GM20431 (cell line): ENCODE measurements at regions not wholly inside any gene's neighbourhood (a gene's known extent, or its start where the extent isn't known, plus 50 kb on each side); places are given as distances from the start of the nearest gene placed in this dataset.
"Not testable (repeated sequence)": the region's sequence is repeated elsewhere in the genome, so short reads cannot be mapped to it uniquely, and the experiment has no call there.

ENCODE experiments used
- in situ Hi-C: fragments of 300-500 bp; cut with MseI, MboI; formaldehyde crosslinking; loops from one replicate; pipeline ENCODE4 v1.15.0; 2020; ENCODE audit warnings: low sequenced_read_pairs; ENCODE audit not compliant: unreplicated experiment

DNA sequence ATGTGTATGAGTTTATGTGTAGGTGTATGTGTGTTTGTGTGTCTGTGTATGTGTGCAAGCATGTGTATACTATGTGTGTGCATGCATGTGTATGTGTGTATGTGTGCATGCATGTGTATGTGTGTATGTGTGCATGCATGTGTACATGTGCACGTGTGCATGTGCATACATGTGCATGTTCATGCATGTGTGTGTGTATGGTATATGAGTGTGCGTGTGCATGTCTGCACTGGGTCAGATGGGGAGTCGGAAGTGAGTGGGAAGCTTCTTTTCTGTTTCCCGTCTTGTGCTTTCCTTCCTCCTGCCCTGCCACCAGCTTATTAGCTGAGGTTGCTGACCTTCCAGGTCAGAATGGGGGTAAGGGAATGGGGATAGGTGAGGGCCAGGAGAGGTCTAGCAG is 174.7 kb downstream of the MAP2K4 start:
- in situ Hi-C loops, result no loop called here

GRCh38 chr17:12201294-12201880 is 180.7 kb downstream of the MAP2K4 start:
- in situ Hi-C loops, result no loop called here

DNA sequence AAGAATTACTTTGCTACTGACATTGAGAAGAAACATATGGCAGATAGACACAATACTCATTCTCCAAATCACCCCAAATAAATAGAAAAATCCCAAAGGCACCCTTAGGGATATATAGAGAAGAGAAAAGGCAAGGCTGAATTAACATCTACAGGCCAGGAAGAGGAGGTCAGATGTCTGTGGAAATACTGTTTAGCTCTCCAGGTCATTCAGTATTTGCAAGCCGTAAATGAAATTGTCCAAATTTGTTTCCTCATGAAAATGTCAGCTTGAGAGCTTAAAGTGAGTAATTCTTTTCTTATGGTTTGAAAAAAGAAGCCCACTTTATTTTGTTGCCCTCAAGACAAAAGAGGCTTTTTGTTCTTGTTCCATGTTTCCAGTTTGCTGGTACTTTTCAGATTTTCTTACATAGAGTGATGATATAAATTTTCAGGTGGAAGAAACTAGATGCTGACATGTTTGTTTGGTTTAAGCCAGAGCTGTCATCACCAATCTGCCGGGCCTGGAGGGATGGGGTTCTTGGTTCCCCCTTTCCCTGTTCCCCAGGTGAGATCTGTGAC is 189.0 kb downstream of the MAP2K4 start:
- in situ Hi-C loops, result no loop called here

GRCh38 chr17:12220714-12221439 is 200.2 kb downstream of the MAP2K4 start:
- in situ Hi-C loops, result not testable (repeated sequence)

GRCh38 chr17:12222392-12222791 is 201.7 kb downstream of the MAP2K4 start:
- in situ Hi-C loops, result no loop called here

DNA sequence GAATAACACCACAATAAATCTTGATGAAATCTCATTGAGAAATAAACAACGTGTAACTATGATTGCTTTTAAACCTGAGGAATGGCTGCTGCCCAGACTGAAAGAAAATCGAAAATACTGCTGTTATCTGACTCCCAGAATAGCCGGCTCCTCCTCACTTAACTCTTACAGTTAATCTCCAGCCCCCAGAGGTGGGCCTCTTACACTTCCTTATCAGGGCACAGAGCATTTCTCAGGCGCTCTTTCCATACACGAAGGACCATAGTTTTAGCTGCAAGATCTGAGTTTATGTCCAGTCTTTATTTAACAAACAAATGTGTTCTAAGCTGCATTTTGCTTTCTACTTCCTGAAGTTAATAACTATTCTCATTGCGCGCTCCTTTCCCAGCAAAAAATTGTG is 206.9 kb downstream of the MAP2K4 start:
- in situ Hi-C loops, result loop anchor here (25.0 kb wide), 1 partner anchor 110 kb away; no protein-coding TSS in a partner anchor

- in situ Hi-C loops, result loop anchor here (25.0 kb wide), 1 partner anchor 108 kb away; no protein-coding TSS in a partner anchor
Observed at GRCh38 chr17:12229335-12229734, 208.7 kb downstream of the MAP2K4 start.

DNA sequence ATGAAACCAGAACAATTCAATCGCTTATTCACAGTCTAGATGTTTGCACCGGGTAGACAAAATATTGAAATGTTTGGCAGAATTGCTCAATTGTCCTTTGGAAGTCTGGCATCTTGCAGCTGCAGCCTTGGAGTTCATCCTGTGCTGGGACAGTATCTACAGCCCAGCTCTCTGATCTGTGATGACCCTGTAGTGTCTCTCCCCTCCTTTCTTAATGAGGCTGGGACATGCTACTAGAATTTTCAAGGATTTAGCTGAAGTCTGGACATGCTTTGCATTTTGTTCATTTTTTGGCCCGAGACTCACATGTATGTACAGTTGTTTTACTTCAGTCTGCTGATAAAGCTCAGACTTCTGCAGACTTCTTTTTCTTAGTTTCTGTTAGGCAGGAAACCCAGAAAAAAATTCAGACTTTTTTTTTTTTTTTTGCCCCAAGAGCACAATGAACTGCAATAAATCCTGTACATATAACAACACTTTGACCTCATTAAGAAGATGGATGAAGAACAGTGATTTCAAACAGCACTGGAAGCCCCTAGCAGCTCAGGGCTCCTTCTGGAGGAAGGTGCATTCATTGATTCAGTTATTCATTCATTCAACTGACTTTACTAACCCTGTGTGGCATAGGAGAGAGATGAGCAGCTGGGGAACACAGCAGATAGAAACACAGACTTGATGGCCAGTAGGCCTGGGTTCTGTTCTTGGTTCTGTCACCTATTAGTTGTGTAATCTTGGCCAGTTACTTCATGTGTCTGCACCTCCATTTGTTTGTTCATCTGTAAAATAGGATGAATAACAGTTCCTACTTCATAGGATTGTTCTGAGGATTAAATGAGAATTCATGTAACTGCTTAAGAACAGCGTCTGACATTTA is 210.0 kb downstream of the MAP2K4 start:
- in situ Hi-C loops, result loop anchor here (25.0 kb wide), 1 partner anchor 107 kb away; no protein-coding TSS in a partner anchor

GRCh38 chr17:12231355-12231682 is 210.6 kb downstream of the MAP2K4 start:
- in situ Hi-C loops, result loop anchor here (25.0 kb wide), 1 partner anchor 106 kb away; no protein-coding TSS in a partner anchor

GRCh38 chr17:12239021-12239420 is 218.3 kb downstream of the MAP2K4 start:
- in situ Hi-C loops, result loop anchor here (25.0 kb wide), 1 partner anchor 98 kb away; no protein-coding TSS in a partner anchor

DNA sequence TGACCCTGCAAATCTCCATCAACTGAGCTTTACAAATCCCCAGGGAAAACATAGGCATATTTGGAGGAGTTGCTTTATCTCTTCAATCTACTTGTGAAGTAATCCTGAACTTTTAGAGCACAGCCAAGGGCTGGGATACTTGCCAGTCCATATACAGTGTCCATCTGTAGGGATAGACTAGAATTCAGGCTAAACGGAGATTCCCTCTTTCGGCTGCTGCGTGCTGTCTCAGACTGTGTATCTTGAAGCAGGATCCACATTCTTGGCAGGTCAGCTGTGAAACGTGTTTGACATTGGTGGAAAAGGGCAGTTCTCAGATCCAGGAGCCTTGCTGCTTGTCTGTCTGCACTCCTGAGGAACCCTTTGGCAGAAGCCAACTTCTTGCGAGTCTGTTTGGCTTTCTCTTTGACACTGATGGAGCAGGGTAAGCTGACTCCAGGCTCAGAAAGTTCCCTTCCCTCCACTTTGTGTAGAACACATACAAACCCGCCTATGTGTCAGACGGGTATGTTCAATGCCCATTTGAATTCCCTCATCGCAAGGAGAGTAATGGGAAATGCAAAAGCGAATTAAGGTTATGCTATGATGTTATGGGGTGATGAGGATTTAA is 221.8 kb downstream of the MAP2K4 start:
- in situ Hi-C loops, result loop anchor here (25.0 kb wide), 1 partner anchor 95 kb away; no protein-coding TSS in a partner anchor

DNA sequence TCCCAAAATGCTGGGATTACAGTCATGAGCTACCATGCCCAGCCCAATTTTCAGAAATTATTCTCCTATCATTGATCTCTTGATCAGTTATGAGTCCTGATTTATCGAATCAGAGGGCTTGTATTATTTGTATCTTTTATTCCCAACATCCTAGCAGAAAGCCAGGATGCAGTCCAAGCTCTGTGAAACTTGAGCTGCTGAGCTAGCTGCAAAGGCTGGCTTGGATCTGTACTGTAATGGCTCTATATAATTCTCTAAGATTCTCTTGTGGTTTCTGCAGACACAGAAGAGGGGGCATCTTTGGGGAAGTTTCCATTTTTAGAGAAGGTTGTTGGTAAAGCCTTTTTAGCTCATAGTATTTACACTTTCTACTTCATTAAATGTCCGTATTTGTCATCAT is 227.1 kb downstream of the MAP2K4 start:
- in situ Hi-C loops, result loop anchor here (25.0 kb wide), 1 partner anchor 90 kb away; no protein-coding TSS in a partner anchor

DNA sequence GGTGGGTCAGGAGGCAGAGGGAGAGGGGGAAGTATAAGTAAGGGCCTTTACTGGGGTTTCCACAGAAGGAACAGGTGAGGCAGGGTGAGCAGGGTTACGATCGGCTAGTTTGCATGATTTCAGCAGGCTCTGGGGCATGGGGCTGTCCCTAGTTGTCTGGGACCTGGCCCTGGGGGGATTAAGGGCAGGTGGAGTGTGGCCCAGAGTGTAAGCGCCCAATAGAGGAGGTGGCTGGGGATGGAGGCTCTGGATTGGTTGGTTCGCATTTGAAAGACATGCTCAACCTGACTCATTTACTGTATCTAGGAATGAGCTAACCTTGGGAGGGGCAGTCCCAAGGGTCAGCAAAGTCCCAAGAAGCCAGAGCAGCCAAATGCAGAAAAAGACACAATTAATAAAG is 230.3 kb downstream of the MAP2K4 start:
- in situ Hi-C loops, result loop anchor here (25.0 kb wide), 2 partner anchors 411 to 761 kb away; partner anchors contain the start of genes ELAC2 and MYOCD

- in situ Hi-C loops, result loop anchor here (25.0 kb wide), 2 partner anchors 410 to 760 kb away; partner anchors contain the start of genes ELAC2 and MYOCD
Observed at GRCh38 chr17:12252462-12252861, 231.8 kb downstream of the MAP2K4 start.

GRCh38 chr17:12254460-12254859 is 233.8 kb downstream of the MAP2K4 start:
- in situ Hi-C loops, result loop anchor here (25.0 kb wide), 2 partner anchors 408 to 758 kb away; partner anchors contain the start of genes ELAC2 and MYOCD

DNA sequence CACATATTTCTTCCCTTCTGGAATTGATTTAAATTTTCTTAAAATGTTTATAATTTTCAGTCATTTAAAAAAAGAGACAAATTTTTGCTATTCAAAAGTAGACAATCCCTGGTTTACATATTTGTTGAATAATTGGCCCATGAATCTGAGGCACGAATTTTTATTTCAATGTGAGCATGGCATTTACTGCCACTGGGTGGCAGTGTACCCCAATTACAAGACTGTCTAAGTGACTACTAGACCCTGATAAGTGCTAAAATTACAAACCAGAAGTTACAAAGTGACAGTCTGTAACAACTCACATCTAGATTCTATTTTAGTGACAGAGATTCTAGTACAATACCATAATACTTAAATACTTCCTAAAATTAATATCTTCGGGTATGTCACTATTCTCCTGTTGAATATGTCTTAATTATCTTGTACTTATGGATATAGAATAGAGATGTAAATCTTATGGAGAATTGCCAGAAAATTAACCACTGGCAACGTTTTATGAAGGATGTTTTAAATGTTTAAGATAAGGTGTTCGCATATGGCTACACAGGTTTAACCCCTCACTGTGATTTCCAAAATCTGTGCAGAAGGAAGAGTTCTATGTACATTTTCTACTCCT is 235.8 kb downstream of the MAP2K4 start:
- in situ Hi-C loops, result loop anchor here (25.0 kb wide), 2 partner anchors 406 to 756 kb away; partner anchors contain the start of genes ELAC2 and MYOCD

- in situ Hi-C loops, result loop anchor here (25.0 kb wide), 2 partner anchors 405 to 755 kb away; partner anchors contain the start of genes ELAC2 and MYOCD
Observed at GRCh38 chr17:12257176-12257575, 236.5 kb downstream of the MAP2K4 start.

- in situ Hi-C loops, result loop anchor here (25.0 kb wide), 2 partner anchors 401 to 751 kb away; partner anchors contain the start of genes ELAC2 and MYOCD
Observed at GRCh38 chr17:12261354-12261753, 240.7 kb downstream of the MAP2K4 start.

- in situ Hi-C loops, result loop anchor here (25.0 kb wide), 2 partner anchors 393 to 743 kb away; partner anchors contain the start of genes ELAC2 and MYOCD
Observed at GRCh38 chr17:12269751-12270150, 249.1 kb downstream of the MAP2K4 start.
